ENCODE measurements at regions not wholly inside any gene's neighbourhood (a gene's known extent, or its start where the extent isn't known, plus 50 kb on each side); places are given as distances from the start of the nearest gene placed in this dataset.

DNA sequence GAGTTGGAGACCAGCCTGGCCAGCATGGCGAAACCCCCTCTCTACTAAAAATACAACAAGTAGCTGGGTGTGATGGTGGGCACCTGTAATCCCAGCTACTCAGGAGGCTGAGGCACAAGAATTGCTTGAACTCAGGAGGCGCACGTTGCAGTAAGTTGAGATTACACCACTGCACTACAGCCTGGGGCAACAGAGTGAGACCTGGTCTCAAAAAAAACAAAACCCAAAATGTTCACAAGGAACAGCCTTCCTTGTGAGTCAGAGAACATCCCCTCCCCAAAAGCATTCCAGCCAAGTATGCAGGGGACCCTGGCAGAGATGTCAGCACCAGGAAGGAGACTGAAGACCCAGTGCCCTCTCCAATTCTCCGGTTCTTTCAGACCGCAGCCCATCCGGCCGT lies 314.9 kb upstream of the TSHZ3 start:
- DNase-seq (ENCODE audit: low spot score), result no peak

DNA sequence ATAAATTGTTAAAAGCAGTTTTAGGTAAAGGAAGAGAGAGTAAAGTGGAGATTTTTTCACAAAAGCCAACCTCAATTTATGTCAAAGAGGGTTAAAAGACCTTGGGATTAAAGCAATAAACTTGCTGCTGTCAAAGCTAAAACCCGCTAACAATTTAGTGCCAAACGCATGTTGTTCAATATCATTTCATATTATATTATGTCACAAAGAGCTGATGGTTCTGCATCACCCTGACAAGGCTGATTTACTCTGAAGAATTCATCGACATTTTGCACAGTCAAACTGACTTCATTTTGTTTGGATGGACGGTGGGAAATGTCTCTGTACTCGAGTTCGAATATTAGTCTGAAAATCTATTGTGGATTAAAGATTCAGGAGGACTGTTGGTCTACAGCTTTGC lies 315.8 kb upstream of the TSHZ3 start:
- DNase-seq (ENCODE audit: low spot score), result no peak

DNA sequence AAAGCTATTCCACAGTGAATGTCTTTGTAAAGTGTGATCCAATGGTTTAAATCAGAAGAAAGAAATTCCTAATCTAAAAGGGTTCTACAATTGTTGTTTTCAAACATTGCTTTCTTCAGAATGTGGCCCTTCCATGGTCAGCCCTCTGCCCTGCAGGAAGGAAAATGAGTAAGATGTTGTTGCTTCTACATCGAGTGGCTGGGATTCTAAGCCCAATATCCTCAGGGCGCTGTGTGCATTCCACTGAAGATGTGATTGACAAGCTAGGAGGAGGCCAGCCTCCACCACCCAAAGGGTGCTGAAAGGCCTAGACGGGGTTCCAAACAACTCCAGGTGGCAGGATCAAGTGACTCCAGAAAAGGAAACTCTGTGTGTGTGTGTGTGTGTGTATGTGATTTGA lies 316.9 kb upstream of the TSHZ3 start:
- no peak for DNase-seq (ENCODE audit: low spot score)

DNA sequence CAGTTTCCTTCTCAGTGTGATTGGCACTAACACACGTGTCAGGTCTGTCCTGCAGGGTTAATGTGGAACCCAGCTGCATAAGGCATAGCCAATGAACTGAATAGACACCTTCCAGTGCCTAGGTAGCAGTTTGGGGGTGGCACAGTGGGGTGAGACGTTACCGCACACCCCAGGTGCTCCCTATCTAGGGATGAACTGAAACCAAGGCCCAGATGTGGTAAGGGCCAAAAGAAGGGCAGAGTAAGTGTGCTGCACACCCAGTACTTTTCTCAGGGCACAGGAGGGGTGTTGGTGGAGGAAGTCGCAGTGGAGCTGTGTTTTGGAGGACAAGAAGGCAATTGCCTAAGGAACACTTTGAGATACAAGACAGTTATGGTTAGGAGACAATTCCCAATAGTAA lies 317.9 kb upstream of the TSHZ3 start:
- no peak for DNase-seq (ENCODE audit: low spot score)

DNA sequence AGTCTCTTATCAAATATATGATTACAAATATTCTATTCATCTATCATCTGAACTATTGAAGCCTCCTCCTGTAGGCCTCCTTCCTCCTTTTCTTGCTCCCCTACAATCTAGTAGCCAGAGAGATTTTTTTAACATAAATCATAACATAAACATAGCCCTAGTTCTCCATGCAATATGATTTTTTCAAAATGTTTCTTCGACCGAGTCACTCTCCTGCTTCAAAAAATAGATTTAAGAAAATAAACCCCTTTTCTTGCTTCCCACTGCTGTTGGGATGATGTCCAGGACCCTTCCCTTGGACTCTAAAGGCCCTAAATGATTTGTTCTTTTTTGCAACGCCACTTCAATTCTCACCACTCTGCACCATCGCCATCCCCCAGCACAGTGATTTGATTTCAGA lies 319.7 kb upstream of the TSHZ3 start:
- DNase-seq (ENCODE audit: low spot score), result no peak

DNA sequence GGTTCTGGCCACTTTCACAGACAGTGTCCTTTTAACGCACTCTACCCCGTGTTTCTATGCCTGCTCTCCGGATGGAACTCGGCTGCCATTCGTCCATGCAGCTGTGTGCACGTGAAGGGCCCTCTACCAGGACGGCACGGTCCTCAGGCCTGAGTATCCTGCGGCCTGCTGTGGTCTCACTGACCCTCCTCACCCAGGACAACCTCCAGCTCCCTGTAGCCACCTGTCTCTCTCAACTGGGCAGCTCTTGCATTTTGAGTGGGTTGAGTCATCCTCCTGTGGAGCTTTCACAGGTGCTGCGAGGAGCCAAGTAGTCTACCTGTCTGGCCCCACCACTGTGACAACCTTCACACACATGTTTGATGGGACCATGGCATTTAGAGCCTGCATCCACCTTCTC lies 321.7 kb upstream of the TSHZ3 start:
- DNase-seq (ENCODE audit: low spot score), result no peak

DNA sequence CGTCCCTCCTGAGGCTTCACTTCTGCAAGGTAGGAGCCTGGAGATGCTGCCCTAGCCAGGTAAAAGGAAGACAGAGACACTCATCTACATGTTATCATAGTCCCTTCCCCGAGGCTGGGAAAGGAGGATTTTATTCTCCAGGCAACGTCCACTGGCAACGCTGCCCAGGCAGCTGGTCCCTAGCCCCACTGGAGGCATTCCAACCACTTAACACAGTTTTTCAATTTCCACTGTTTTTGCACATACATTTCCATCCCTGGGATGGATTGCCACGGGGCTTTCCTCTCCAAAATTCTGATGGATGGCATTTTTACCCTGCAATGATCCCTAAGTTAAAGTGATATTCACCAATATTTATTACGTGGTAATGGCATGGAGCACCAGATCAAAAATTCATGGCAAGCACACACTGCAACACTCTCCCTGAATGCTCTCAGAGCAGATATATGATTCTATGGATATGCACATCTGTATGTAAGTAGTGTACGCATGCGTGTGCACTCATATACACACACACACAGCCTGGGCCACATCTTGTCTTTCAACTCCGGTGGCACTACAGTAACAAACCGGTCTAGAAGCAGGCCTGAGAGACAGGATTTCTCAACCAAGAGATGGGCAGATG lies 322.3 kb upstream of the TSHZ3 start:
- no peak for DNase-seq (ENCODE audit: low spot score)

DNA sequence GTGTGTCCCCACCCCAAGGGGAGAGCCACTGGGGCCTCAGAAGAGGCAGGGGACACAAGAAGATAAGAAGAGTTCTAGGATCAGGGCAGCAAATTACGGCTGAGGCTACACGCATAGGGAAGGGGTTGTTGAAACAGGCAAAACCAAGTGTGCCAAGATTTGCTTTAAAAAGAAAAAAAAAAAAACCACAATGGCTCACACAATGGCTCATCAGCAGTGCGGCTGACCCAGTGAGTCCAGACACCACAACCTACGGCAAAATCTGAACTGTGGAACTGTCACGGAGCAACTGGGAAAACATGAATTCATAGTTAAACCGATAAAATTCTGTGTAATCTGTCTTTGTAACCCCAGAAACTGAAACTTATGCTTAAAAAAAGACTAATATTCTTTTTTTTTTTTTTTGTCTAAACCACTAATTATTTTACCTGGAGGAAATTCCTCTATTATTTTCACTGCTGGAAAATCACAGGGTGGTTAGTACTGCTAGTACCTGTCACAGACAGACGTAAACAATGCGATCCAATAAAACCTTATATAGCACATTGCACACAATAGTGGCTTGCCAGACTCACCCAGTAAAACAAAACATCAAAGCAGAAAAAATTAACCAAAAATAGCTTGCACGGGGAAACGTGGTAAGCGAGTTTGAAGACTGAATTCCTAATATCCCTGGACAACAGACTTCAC lies 325.4 kb upstream of the TSHZ3 start:
- no peak for DNase-seq (ENCODE audit: low spot score)

DNA sequence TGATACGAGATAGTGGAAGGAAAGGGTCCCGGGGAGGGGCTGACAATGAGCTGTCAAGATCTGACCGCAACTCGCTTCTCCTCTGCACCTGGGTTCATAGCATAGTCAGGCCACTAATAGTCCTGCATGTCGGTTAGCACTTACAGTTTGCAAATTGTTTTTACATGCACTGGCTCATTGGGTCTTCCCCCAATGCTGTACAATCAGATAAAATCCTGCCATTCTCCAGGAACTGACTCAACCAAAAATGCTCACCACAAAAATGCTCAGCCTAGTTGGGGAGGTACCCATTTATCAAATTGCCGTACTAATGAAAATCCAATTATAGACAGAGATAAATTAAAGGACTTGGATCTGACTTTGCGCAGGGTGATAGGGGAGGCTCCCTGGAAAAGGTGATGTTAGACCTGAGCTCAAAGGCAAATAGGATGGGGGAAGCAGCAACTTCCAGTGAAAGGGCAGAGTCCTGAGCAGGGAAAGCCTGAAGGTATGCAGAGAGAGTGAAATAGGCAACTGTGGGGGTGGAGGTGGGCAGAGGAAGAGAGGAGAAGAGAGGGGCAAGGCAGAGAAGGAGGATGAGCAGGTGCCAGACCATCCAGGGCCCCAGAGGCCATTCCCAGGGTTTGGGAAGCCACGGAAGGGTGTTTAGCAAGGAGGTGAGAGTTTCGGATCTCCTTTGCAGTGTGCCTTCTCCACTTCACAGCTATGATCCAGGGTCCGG lies 326.1 kb upstream of the TSHZ3 start:
- DNase-seq (ENCODE audit: low spot score), result no peak

DNA sequence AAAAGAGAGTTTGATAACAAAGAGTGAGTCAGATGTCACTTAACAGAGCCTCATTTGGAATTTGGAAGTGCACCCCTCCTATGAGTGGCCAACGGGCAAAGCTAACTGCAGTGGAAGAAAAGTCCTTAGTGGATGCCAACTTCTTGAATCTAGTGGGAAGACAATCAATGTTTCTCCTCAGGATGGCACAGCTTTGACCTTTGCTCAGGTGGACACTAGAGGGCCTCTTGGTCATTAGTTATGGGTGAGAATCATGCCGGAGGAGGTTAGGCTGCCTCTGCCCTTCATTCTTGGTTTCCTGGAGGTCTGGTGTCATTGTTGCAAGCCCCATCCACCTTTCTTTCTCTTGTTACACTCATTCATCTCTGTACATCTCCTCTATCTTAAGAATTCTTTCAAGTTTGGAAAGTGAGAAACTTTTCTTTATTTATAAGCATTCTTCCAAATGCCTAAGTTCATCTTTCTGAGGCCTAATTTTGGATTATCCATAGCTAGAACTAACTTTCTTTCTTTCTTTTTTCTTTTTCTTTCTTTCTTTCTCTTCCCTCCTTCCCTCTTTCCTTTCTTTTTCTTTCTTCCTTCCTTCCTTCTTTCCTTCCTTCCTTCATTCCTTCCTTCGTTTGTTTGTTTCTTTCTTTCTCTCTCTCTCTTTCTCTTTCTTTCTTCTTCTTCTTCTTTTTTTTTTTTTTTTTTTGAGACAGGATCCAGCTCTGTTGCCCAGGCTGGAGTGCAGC lies 327.2 kb upstream of the TSHZ3 start:
- no peak for DNase-seq (ENCODE audit: low spot score)

DNA sequence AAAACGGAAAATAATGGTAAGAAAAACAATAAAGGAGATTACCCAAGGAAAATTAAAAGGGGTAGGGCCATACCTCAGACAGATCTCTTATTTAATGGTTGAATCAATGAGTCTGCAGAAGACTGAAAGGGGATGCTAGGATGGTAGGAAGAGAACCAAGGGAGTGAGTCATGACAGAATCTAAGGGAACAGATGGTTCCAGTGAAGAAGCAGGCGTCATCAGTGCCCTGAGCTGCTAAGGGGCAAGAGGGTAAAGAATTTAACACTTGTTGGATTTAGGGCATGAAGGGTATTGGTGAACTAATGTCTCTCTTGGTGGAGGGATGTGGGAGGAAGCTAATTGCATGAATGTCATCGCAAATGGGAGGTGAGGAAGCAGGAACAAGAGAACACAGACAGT lies 329.2 kb upstream of the TSHZ3 start:
- DNase-seq (ENCODE audit: low spot score), result no peak

DNA sequence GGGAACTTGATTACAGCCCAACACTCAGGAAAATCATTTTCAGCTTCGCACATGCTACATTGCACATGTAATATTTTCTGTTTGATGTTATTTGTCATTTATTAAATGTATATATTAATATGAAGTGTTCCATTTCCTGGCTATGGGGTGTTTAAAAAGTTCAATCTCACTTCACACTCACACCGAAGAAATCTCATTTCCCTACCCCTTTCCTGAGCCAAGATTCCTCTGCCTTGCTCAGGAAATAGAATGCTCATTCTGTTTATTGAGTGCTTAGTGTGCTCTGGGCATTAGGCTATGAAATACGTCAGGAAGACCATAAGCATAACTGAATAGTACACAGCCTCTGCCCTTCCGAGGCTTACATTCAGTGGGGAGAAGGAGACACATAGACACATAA lies 331.9 kb upstream of the TSHZ3 start:
- DNase-seq (ENCODE audit: low spot score), result no peak

DNA sequence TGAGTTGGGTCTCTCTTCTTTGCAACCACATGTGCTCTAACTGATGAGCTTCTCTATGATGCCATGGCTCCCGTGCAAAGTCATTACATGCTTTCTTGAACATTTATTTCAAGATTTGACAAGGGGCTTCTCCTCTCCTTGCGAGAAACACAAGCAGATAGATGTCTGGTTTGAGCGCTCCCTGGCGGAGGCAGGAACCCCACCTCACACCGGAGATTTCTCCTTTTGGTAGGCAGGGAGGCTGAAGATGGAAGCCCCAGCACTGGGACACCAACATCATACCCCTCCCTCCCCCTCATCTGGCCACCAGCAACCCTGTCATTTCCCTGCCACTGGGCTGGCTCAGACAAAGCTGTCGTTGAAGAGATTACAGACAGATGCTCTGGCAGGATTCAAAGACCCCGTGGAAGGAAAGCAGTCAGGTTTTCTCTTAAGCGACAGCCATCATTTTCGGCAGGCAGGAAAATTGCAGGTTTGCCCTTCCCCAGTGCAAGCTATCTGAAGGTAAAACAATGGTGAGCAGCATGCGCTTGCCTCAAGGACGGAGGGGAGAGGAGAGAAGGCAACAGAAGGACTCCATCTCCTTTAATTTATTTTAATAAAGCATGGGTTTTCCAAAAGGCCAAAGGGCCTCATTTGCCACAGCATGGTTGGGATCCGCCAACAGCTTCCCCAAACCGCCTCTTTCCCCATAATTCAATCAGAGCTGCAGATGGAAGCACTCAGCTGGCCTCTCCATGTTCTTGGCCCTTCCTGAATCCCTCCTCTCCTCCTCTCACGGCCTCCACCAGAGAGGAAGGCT lies 344.1 kb upstream of the TSHZ3 start:
- DNase-seq (ENCODE audit: low spot score), result no peak

DNA sequence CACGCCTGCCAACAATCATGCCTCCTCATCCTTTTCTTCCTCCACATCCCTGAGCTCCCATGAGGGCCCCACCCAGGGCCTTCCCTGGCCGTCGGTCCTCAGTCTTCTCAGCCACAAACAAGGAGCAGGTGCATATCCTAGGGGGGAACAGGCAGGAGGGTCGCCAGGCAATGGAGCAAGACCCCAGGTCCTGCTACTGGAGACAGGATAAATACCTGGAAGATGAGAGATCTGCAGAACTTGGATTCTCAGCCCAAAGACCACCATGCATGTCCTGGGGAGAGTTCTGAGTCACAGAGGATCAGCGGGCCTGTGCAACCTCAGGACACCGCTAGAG lies 344.7 kb upstream of the TSHZ3 start:
- DNase-seq (ENCODE audit: low spot score), result no peak

DNA sequence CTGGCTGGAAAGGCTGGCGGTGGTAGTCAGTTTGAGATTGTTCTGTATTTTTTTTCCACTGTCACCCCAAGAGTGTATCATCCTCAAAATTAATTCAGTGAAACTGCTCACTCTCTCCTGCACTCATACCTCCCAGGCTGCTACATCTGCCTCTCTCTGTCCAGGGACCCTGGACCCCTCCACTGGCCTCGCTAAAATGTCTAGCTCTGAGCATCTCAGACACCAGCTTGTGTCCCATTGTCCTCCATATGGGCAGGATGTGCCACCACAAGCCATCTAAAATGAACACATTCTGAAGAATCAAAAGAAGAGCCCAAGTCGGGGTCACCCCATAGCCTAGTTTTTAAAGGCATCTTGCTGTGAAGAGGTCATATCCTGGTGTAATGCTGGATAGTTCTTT lies 345.5 kb upstream of the TSHZ3 start:
- no peak for DNase-seq (ENCODE audit: low spot score)

DNA sequence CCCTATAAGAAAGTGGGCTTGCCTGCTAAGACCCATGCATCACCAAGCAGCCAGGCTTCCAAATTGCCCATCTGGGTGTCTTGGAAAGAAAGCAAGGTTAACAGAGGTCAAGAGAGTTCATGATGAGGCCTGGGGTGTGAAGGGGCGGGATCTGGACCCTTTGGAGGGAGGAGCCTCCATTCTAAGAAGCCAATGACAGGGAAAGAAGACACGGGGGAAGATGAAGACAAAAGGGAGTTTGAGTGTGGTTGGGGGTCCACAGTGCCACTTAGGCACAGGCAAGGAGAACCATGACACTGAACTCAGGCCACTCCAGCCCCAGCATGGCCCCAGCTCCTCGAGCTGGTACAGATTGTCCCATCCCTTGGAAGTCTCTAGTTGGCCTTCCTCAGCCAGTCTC lies 350.2 kb upstream of the TSHZ3 start:
- no peak for DNase-seq (ENCODE audit: low spot score)

DNA sequence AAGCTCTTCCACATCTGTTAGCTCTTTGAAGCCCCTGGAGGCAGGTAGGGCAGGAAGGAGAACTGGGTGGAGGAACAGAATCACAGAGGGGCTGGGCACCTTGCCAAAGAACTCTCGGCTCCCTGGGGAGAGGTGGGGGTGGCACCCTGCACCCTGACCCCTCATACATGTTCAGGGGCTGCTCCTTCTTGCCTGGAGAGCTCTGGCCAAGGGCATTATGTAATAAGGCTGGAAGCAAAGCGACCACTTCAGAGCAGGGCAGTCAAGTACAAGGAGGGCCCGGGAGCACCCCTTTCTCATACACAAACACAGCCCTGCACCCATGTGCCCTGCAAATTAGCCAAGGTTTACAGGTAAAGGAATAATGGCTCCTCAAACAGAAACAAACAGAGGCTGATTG lies 351.9 kb upstream of the TSHZ3 start:
- DNase-seq (ENCODE audit: low spot score), result no peak

DNA sequence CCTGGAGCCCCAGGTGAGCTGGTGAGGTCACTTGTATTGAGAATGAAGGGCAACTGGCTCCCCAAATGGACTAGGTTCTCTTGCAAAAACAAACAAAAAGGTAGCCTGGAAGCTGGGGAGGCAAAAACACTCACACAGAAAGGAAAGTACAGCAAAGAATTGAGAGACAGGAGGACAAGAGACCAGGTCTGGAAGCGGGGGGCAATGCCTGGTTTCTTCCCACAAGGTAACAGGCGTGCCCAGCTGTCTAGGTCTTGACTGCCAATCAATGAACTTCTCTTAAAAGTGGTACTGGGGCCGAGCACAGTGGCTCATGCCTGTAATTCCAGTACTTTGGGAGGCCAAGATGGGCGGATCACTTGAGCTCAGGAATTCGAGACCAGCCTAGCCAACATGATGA lies 356.4 kb upstream of the TSHZ3 start:
- DNase-seq (ENCODE audit: low spot score), result no peak

DNA sequence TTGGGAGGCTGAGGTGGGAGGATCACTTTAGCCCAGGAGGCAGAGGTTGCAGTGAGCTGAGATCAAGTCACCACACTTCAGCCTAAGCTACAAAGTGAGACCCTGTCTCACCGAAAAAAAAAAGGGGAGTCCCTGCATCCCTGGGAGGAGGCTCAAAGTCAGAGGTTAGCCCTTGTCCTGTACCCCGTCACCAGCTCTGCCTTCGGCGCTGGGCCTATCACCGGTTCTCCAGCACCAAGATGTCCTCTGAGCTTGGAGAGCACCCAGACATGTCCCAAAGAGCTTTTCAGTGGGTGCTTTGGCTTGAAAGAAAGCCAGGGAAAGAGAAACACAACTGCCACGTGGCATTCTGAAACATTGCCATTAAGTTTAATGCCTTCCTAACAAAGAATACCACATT lies 356.9 kb upstream of the TSHZ3 start:
- no peak for DNase-seq (ENCODE audit: low spot score)

DNA sequence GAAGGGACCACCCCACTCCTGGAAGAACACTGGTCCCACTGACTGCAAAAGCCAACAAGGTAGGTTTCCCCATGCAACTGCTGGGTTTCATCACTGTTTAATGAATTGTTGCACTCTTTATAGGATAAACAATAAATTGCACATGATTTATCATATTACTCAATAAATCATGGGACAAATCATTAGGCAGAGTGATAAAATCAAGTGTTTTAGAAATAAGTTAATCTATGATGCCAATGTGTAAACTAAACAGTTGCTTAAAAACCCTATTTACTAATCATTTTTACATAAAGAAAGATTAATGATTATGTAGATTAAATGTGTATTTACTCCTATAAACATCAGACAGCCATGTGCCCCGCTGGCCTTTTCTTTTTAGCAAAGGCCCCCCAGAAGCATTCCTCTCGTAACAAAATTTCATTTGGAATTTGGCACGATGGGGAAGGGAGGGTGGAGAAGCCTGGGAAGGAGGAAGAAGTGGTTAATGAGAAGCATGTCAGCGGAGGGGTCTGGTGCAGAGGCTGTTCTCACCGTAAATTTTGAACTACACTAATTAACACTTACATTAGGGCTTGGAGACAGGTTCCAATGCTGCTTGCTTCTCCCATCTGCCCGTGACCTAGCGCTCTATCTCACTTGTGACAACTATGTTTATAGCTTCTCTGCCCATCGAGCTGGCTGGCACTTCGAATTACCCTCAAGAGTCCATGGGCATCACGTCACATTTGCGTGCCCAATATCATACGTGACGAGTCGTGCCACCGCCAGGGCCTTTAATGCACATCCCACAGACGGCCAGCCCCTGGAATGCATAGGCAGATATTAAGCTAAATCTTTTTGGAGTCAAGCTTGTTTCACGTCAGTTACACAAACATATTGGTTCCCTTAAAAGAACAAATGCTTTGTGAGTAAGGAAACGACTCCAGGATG lies 357.7 kb upstream of the TSHZ3 start:
- no peak for DNase-seq (ENCODE audit: low spot score)

DNA sequence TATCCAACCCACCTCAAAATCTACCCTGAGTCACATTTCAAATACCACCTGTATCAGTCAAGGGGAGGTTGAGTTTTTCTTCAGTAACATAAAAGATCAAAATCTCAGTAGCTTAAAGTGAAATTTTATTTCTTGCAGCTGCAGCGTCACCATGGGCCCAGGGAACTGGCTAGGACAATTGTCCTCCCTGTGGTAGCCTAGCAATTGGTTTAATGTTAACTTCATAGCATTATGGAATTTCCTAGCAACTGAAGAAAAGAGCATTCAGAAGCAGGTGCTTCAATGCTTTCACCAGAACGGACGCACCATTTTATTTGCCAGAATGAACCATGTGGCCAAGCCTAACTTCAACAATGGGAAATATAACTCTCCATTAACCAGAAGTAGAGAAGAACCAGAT lies 359.3 kb upstream of the TSHZ3 start:
- DNase-seq (ENCODE audit: low spot score), result no peak
